HL-60/S4 (cell line): ENCODE measurements at regions not wholly inside any gene's neighbourhood (a gene's known extent, or its start where the extent isn't known, plus 50 kb on each side); places are given as distances from the start of the nearest gene placed in this dataset.

Source experiments
- in situ Hi-C: fragments of 300-500 bp; cut with MboI; formaldehyde crosslinking; loops from 2 replicates; pipeline ENCODE4 v1.14.3; 2022; ENCODE audit warnings: low sequenced_read_pairs

DNA sequence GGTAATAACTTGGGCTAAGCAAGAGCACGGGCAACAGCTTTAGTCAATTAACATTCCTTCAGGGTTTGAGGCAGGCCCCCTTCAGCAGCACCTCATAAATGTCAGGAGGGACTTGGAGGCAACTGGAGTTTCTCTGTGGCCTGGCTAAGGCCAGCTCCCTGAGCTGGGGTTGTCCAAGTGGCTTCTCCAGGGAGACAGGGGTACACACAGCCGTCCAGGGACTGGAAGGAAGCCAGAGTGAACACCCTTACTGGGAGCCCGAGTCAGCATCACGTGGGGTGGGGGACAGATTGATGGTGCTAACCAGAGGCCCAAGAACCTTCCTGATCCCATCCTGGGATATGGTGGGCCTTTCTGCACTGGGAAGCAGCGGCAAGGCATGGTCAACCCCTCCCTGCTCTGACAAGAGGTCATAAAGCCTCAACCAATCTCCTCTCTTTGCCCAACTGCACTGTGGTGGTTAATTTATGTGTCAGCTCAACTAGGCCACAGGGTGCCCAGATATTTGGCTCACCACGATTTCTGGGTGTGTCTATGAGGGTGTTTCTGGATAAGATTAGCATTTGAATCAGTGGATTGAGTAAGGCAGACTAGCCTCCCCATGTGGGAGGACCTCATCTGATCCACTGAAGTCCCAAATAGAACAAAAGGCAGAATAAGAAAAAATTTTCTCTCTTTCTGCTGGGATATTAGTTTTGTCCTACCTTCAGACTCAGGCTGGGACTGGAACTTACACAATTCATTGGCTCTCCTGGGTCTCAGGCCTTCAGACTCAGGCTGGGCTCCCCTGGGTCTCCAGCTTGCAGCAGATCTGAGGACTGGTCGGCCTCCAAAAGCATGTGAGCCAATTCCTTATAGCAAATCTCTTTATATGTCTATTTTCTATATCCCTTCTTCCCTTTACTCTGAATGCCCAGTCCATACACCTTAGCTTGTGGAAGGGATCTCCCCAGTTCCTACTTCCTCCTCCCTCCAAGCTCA is 127.2 kb upstream of the LARP1 start:
- in situ Hi-C loops: no loop called here

GRCh38 chr5:154626876-154627557 is 128.2 kb upstream of the LARP1 start:
- in situ Hi-C loops: no loop called here

DNA sequence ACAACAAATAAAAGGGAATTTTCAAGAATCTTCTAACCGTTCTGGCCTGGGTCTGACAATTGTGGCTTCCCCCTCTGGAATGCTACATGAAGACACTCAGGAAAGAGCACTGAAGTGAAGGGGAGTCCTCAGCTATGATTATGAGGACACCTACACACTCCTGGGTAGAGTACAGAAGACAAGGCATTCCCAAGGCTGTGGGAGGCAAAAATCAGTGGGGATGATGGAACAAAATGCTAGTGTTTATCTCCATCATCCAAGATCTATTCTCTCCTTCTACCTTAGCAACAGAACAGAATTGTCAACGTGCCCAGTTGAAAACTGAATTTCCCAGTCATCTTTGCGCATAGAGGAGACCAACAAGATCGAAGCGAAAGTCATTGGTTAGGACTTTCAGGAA is 130.1 kb upstream of the LARP1 start:
- in situ Hi-C loops: no loop called here

GRCh38 chr5:154624341-154624740 is 130.8 kb upstream of the LARP1 start:
- in situ Hi-C loops: loop anchor here (25.0 kb wide), 2 partner anchors 562 to 637 kb away; no protein-coding TSS in a partner anchor

GRCh38 chr5:154620411-154620810 is 134.8 kb upstream of the LARP1 start:
- in situ Hi-C loops: loop anchor here (25.0 kb wide), 2 partner anchors 558 to 633 kb away; no protein-coding TSS in a partner anchor

GRCh38 chr5:154618696-154619095 is 136.5 kb upstream of the LARP1 start:
- in situ Hi-C loops: loop anchor here (25.0 kb wide), 2 partner anchors 556 to 631 kb away; no protein-coding TSS in a partner anchor

- in situ Hi-C loops: loop anchor here (25.0 kb wide), 2 partner anchors 552 to 627 kb away; no protein-coding TSS in a partner anchor
These were observed 136.6 kb upstream of the HAND1 start for GRCh38 chr5:154614595-154614994.

DNA sequence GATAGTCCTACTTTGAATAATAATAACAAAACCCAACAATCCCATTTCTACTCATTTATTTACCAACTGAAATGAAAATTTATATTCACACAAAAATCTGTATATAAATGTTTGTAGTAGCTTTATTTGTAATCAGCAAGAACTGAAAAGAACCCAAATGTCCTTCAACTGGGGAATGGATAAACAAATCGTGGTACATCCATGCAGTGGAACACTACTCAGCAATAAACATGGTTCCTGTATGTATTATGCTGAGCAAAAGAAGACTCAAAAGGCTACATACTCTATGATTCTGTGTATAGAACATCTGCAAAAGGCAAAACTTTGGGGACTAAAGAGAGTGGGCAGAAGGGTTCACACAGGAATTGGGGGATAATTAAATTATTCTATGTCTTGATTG is 136.1 kb upstream of the HAND1 start:
- in situ Hi-C loops: loop anchor here (25.0 kb wide), 2 partner anchors 552 to 627 kb away; no protein-coding TSS in a partner anchor

- in situ Hi-C loops: loop anchor here (25.0 kb wide), 2 partner anchors 550 to 625 kb away; no protein-coding TSS in a partner anchor
These were observed 134.6 kb upstream of the HAND1 start for GRCh38 chr5:154612666-154613065.

DNA sequence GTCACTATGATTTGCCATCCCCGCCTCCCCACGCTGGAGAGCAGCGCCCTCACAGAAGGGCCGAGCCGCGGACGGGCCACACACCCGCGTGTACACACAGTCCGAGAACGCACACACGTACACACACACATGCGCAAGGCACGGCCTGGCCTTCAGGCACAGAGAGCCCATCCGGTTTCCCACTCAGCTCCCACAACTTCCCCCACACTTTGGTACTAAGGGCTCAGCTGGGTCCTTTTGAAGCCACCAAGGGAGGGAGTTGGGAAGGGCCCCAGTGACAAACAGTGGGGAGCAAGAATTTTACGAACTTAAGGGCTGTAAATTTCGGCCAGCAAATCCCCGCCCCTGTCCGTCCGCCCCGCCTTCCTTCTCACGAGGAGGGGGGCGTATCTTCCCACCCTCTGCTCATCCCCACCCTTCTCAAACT is 133.3 kb upstream of the HAND1 start:
- in situ Hi-C loops: loop anchor here (25.0 kb wide), 2 partner anchors 549 to 624 kb away; no protein-coding TSS in a partner anchor

GRCh38 chr5:154610321-154611154 is 132.5 kb upstream of the HAND1 start:
- in situ Hi-C loops: loop anchor here (25.0 kb wide), 2 partner anchors 548 to 623 kb away; no protein-coding TSS in a partner anchor

DNA sequence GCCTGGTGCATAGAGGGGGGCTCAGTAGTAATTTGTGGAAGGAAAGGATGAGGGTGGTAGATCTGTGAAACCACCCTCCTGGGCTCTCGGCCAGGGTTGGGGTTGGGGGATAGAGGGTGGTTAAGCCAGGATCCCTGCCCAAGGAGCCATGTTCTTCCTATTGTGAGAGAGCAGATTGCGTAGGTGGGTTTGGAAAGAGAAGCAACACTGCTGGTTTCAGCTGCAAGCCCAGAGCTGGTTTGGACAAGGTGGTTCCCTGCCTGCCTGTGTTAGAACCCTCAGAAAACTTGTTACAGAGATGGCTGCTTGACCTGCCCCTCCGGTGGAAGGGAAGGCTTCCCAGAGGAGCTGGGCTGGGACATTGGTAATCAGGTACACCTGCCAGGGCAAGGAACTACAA is 131.2 kb upstream of the HAND1 start:
- in situ Hi-C loops: loop anchor here (25.0 kb wide), 2 partner anchors 547 to 622 kb away; no protein-coding TSS in a partner anchor

GRCh38 chr5:154608531-154609011 is 130.5 kb upstream of the HAND1 start:
- in situ Hi-C loops: loop anchor here (25.0 kb wide), 2 partner anchors 546 to 621 kb away; no protein-coding TSS in a partner anchor

DNA sequence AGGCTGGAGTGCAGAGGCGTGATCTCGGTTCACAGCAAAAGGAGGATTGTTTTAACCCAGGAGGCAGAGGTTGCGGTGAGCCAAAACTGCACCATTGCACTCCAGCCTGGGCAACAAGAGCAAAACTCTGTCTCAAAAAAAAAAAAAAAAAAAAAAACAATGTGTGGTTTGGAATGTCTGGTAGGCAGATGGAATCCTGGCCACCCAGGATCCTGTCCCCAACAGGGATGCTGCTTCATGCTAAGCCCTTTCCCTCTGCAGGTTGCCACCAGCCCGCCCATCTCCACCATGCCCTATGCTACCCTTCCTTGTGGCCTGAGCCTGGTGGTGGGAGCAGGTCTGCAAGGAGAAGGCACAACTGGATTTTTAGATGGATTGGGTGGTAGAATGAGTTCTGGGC is 129.7 kb upstream of the HAND1 start:
- in situ Hi-C loops: loop anchor here (25.0 kb wide), 2 partner anchors 545 to 620 kb away; no protein-coding TSS in a partner anchor

- in situ Hi-C loops: loop anchor here (25.0 kb wide), 2 partner anchors 544 to 619 kb away; no protein-coding TSS in a partner anchor
These were observed 128.2 kb upstream of the HAND1 start for GRCh38 chr5:154606246-154606645.

- in situ Hi-C loops: loop anchor here (25.0 kb wide), 2 partner anchors 542 to 617 kb away; no protein-coding TSS in a partner anchor
These were observed 126.1 kb upstream of the HAND1 start for GRCh38 chr5:154603953-154604679.

GRCh38 chr5:154603485-154603884 is 125.5 kb upstream of the HAND1 start:
- in situ Hi-C loops: loop anchor here (25.0 kb wide), 2 partner anchors 541 to 616 kb away; no protein-coding TSS in a partner anchor

DNA sequence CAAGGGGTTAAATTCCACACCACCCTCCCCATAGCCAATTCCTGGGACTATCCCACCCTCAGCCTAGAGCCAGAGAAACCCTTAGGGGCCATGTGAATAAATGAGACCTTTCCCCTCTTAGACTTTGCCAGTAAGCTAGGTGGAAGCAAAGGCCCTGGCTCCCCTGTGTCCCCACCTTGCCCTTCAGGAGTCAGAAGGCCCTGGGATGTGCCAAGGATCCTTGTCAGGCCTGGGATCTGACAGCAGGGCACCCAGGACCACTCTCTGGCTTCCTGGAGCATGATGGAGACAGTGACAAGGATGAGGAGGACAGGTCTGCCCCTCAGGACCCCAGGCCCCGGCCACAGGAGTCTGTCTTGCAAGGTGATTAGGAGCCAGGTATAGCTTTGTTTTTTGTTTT is 125.0 kb upstream of the HAND1 start:
- in situ Hi-C loops: loop anchor here (25.0 kb wide), 2 partner anchors 541 to 616 kb away; no protein-coding TSS in a partner anchor

GRCh38 chr5:154601014-154601413 is 123.0 kb upstream of the HAND1 start:
- in situ Hi-C loops: loop anchor here (25.0 kb wide), 2 partner anchors 539 to 614 kb away; no protein-coding TSS in a partner anchor
